Head of caudate nucleus (tissue), 42 donors: ENCODE measurements at regions not wholly inside any gene's neighbourhood (a gene's known extent, or its start where the extent isn't known, plus 50 kb on each side); places are given as distances from the start of the nearest gene placed in this dataset.
A peak's percentile ranks its signal among the peaks of the same experiment; 100 is the strongest.

ENCODE experiments used
- DNase-seq, 42 donors: peaks; one replicate each; pipeline versions ENCODE4 v3.0.0 to v3.0.0-alpha.2; 2020 to 2021; ENCODE audit warnings: mixed read lengths in 7 of 42
- intact Hi-C: fragments of 100-400 bp; cut with DNase I; formaldehyde crosslinking; loops from one replicate; pipeline ENCODE4 v1.15.0; 2022

GRCh38 chr18:75625966-75626365 lies 198.5 kb upstream of the SMIM21 start:
- DNase-seq: no peak
- intact Hi-C loops: no loop called here

GRCh38 chr18:75624869-75625268 lies 197.4 kb upstream of the SMIM21 start:
- intact Hi-C loops: no loop called here
- DNase-seq: no peak

GRCh38 chr18:75621818-75622217 lies 194.3 kb upstream of the SMIM21 start:
- DNase-seq: no peak
- intact Hi-C loops: no loop called here

- intact Hi-C loops: no loop called here
- DNase-seq: no peak
Measured at GRCh38 chr18:75618146-75618545, 190.6 kb upstream of the SMIM21 start.

GRCh38 chr18:75612456-75612855 lies 185.0 kb upstream of the SMIM21 start:
- intact Hi-C loops: no loop called here
- no peak for DNase-seq

GRCh38 chr18:75607701-75608100 lies 180.2 kb upstream of the SMIM21 start:
- intact Hi-C loops: no loop called here
- no peak for DNase-seq

- intact Hi-C loops: no loop called here
- DNase-seq: no peak
Measured at GRCh38 chr18:75592527-75592926, 165.0 kb upstream of the SMIM21 start.

GRCh38 chr18:75588412-75588811 lies 160.9 kb upstream of the SMIM21 start:
- no peak for DNase-seq
- intact Hi-C loops: no loop called here

GRCh38 chr18:75587131-75587530 lies 159.6 kb upstream of the SMIM21 start:
- intact Hi-C loops: no loop called here
- DNase-seq: no peak

GRCh38 chr18:75586130-75586889 lies 158.8 kb upstream of the SMIM21 start:
- peak in 8 of 42 donors; percentile 5 to 60 (median 35) for DNase-seq
- intact Hi-C loops: no loop called here

- intact Hi-C loops: no loop called here
Measured at GRCh38 chr18:75582940-75583339, 155.4 kb upstream of the SMIM21 start.

GRCh38 chr18:75582406-75582821 lies 154.9 kb upstream of the SMIM21 start:
- intact Hi-C loops: no loop called here
- DNase-seq: no peak

More at GRCh38 chr18:75582940-75583339, 155.4 kb upstream of the SMIM21 start:
- no peak for DNase-seq

- no peak for DNase-seq
- intact Hi-C loops: no loop called here
Measured at GRCh38 chr18:75581336-75582131, 154.0 kb upstream of the SMIM21 start.

- no peak for DNase-seq
- intact Hi-C loops: no loop called here
Measured at GRCh38 chr18:75574187-75574586, 146.7 kb upstream of the SMIM21 start.

GRCh38 chr18:75563150-75563549 lies 135.6 kb upstream of the SMIM21 start:
- no peak for DNase-seq
- intact Hi-C loops: no loop called here

GRCh38 chr18:75562216-75562615 lies 134.7 kb upstream of the SMIM21 start:
- intact Hi-C loops: no loop called here
- DNase-seq: peak in 1 of 42 donors; percentile 6

GRCh38 chr18:75558790-75559189 lies 131.3 kb upstream of the SMIM21 start:
- intact Hi-C loops: no loop called here

GRCh38 chr18:75556841-75557240 lies 129.3 kb upstream of the SMIM21 start:
- intact Hi-C loops: no loop called here
- DNase-seq: no peak

More at GRCh38 chr18:75558790-75559189, 131.3 kb upstream of the SMIM21 start:
- DNase-seq: no peak

- intact Hi-C loops: no loop called here
- no peak for DNase-seq
Measured at GRCh38 chr18:75554644-75555185, 127.2 kb upstream of the SMIM21 start.

GRCh38 chr18:75554176-75554575 lies 126.7 kb upstream of the SMIM21 start:
- intact Hi-C loops: no loop called here
- no peak for DNase-seq
